Activated CD8-positive, alpha-beta T cell treated with anti-CD3 and anti-CD28 coated beads for 36 hours (primary cell): ENCODE measurements at regions not wholly inside any gene's neighbourhood (a gene's known extent, or its start where the extent isn't known, plus 50 kb on each side); places are given as distances from the start of the nearest gene placed in this dataset.

Source experiments
- ATAC-seq: fragments of 200-7000 bp; cut with Tn5 transposase; one replicate; pipeline ENCODE4 v1.10.0; 2021; ENCODE audit warnings: mild to moderate bottlenecking, moderate library complexity
- CTCF ChIA-PET: fragments of 350-600 bp; sonication (Branson Sonifier 250); formaldehyde crosslinking; loops from one replicate; lab custom pipeline; 2021; ENCODE audit warnings: antibody characterized with exemption; lab: Charles Lee
- POLR2A ChIA-PET: fragments of 350-600 bp; sonication (Branson Sonifier 250); formaldehyde crosslinking; loops from one replicate; lab custom pipeline; 2021; ENCODE audit warnings: antibody characterized with exemption; lab: Charles Lee
- DNase-seq: peaks from one replicate; pipeline ENCODE4 v3.0.0-alpha.2; 2020
- H3K27ac Mint-ChIP-seq: one replicate; pipeline ENCODE4 v1.8.0; 2021; ENCODE audit warnings: mild to moderate bottlenecking, mixed read lengths
- H3K27me3 Mint-ChIP-seq: one replicate; pipeline ENCODE4 v1.8.0; 2021; ENCODE audit warnings: mixed read lengths
- H3K36me3 Mint-ChIP-seq: one replicate; pipeline ENCODE4 v1.8.0; 2021; ENCODE audit warnings: low read depth, mixed read lengths
- H3K4me1 Mint-ChIP-seq: one replicate; pipeline ENCODE4 v1.8.0; 2021; ENCODE audit warnings: low read depth, mixed read lengths
- H3K4me3 Mint-ChIP-seq: one replicate; pipeline ENCODE4 v1.8.0; 2021; ENCODE audit warnings: mild to moderate bottlenecking, moderate library complexity, mixed read lengths
- H3K9me3 Mint-ChIP-seq: one replicate; pipeline ENCODE4 v1.8.0; 2021; ENCODE audit warnings: mixed read lengths
- CTCF ChIP-seq: fragments of 200-600 bp; IDR thresholded peaks from one replicate; pipeline ENCODE4 v1.8.0; 2022; ENCODE audit warnings: antibody characterized with exemption, mild to moderate bottlenecking
- intact Hi-C: fragments of 100-400 bp; cut with micrococcal nuclease; formaldehyde crosslinking; loops from one replicate; pipeline ENCODE4 v1.10.0; 2022

GRCh38 chr11:70853068-70853769 lies 399.2 kb downstream of the SHANK2 start:
- ATAC-seq (no peak), DNase-seq (no peak)
- ChIA-PET POLR2A (no interaction called here), CTCF (no interaction called here)
- no peak overlapping the region for H3K27ac Mint-ChIP-seq
- peaks cover 1% of the 10 kb centered on the region for H3K27me3 Mint-ChIP-seq
- peaks cover 4% of the 10 kb centered on the region for H3K9me3 Mint-ChIP-seq
- no peak overlapping the region for H3K4me3 Mint-ChIP-seq
- intact Hi-C loops: no loop called here
- H3K4me1 Mint-ChIP-seq: no peaks in the 10 kb centered on the region
- no peak for TF ChIP-seq CTCF
- no peaks in the 10 kb centered on the region for H3K36me3 Mint-ChIP-seq

GRCh38 chr11:70853770-70854108 lies 398.6 kb downstream of the SHANK2 start:
- H3K4me1 Mint-ChIP-seq: no peaks in the 10 kb centered on the region
- POLR2A ChIA-PET: interaction anchor here (0.6 kb wide), 1 partner anchor 230 kb away, joined by 3 read pairs; no protein-coding TSS in a partner anchor
- H3K27me3 Mint-ChIP-seq: peaks cover 1% of the 10 kb centered on the region
- ATAC-seq (no peak), DNase-seq (no peak)
- H3K36me3 Mint-ChIP-seq: no peaks in the 10 kb centered on the region
- H3K27ac Mint-ChIP-seq: no peak overlapping the region
- peaks cover 4% of the 10 kb centered on the region for H3K9me3 Mint-ChIP-seq
- intact Hi-C loops: no loop called here
- CTCF ChIA-PET: no interaction called here
- no peak overlapping the region for H3K4me3 Mint-ChIP-seq
- no peak for TF ChIP-seq CTCF

GRCh38 chr11:70854201-70854600 lies 398.2 kb downstream of the SHANK2 start:
- intact Hi-C loops: no loop called here
- Mint-ChIP-seq H3K27me3 (peaks cover 1% of the 10 kb centered on the region), H3K36me3 (no peaks in the 10 kb centered on the region), H3K27ac (no peak overlapping the region), H3K4me1 (no peaks in the 10 kb centered on the region), H3K4me3 (no peak overlapping the region), H3K9me3 (peaks cover 4% of the 10 kb centered on the region)
- ChIA-PET CTCF (no interaction called here), POLR2A (interaction anchor here (0.6 kb wide), 1 partner anchor 230 kb away, joined by 3 read pairs; no protein-coding TSS in a partner anchor)
- ATAC-seq (no peak), DNase-seq (no peak)
- no peak for TF ChIP-seq CTCF

- DNase-seq: no peak
- H3K27me3 Mint-ChIP-seq: peaks cover 1% of the 10 kb centered on the region
- no peak overlapping the region for H3K4me3 Mint-ChIP-seq
- intact Hi-C loops: no loop called here
- H3K27ac Mint-ChIP-seq: no peak overlapping the region
- no peak for ATAC-seq
- CTCF ChIA-PET: no interaction called here
- no peaks in the 10 kb centered on the region for H3K4me1 Mint-ChIP-seq
- H3K9me3 Mint-ChIP-seq: peaks cover under 1% of the 10 kb centered on the region
- TF ChIP-seq CTCF: no peak
- no peaks in the 10 kb centered on the region for H3K36me3 Mint-ChIP-seq
- POLR2A ChIA-PET: no interaction called here
These were observed 397.3 kb downstream of the SHANK2 start for GRCh38 chr11:70854901-70855556.

- intact Hi-C loops: no loop called here
- TF ChIP-seq CTCF: no peak
- no peak for DNase-seq
- H3K36me3 Mint-ChIP-seq: no peaks in the 10 kb centered on the region
- H3K27me3 Mint-ChIP-seq: peaks cover 1% of the 10 kb centered on the region
- H3K9me3 Mint-ChIP-seq: no peaks in the 10 kb centered on the region
- H3K4me1 Mint-ChIP-seq: no peaks in the 10 kb centered on the region
- H3K27ac Mint-ChIP-seq: no peak overlapping the region
- H3K4me3 Mint-ChIP-seq: no peak overlapping the region
- CTCF ChIA-PET: no interaction called here
- POLR2A ChIA-PET: no interaction called here
- ATAC-seq: no peak
These were observed 394.5 kb downstream of the SHANK2 start for GRCh38 chr11:70857894-70858293.
